Activated CD8-positive, alpha-beta T cell treated with anti-CD3 and anti-CD28 coated beads for 36 hours (primary cell): ENCODE measurements at regions not wholly inside any gene's neighbourhood (a gene's known extent, or its start where the extent isn't known, plus 50 kb on each side); places are given as distances from the start of the nearest gene placed in this dataset.

ENCODE experiments used
- ATAC-seq: fragments of 200-7000 bp; cut with Tn5 transposase; one replicate; pipeline ENCODE4 v1.10.0; 2021; ENCODE audit warnings: mild to moderate bottlenecking, moderate library complexity
- CTCF ChIA-PET: fragments of 350-600 bp; sonication (Branson Sonifier 250); formaldehyde crosslinking; loops from one replicate; lab custom pipeline; 2021; ENCODE audit warnings: antibody characterized with exemption; lab: Charles Lee
- POLR2A ChIA-PET: fragments of 350-600 bp; sonication (Branson Sonifier 250); formaldehyde crosslinking; loops from one replicate; lab custom pipeline; 2021; ENCODE audit warnings: antibody characterized with exemption; lab: Charles Lee
- DNase-seq: peaks from one replicate; pipeline ENCODE4 v3.0.0-alpha.2; 2020
- H3K27ac Mint-ChIP-seq: one replicate; pipeline ENCODE4 v1.8.0; 2021; ENCODE audit warnings: mild to moderate bottlenecking, mixed read lengths
- H3K27me3 Mint-ChIP-seq: one replicate; pipeline ENCODE4 v1.8.0; 2021; ENCODE audit warnings: mixed read lengths
- H3K36me3 Mint-ChIP-seq: one replicate; pipeline ENCODE4 v1.8.0; 2021; ENCODE audit warnings: low read depth, mixed read lengths
- H3K4me1 Mint-ChIP-seq: one replicate; pipeline ENCODE4 v1.8.0; 2021; ENCODE audit warnings: low read depth, mixed read lengths
- H3K4me3 Mint-ChIP-seq: one replicate; pipeline ENCODE4 v1.8.0; 2021; ENCODE audit warnings: mild to moderate bottlenecking, moderate library complexity, mixed read lengths
- H3K9me3 Mint-ChIP-seq: one replicate; pipeline ENCODE4 v1.8.0; 2021; ENCODE audit warnings: mixed read lengths
- intact Hi-C: fragments of 100-400 bp; cut with micrococcal nuclease; formaldehyde crosslinking; loops from one replicate; pipeline ENCODE4 v1.10.0; 2022
- TF ChIP-seq, protein P1 (sequence below): fragments of 200-600 bp; IDR thresholded peaks from one replicate; pipeline ENCODE4 v1.8.0; 2022; ENCODE audit warnings: antibody characterized with exemption, mild to moderate bottlenecking

- no peaks in the 10 kb centered on the region for H3K9me3 Mint-ChIP-seq
- no peaks in the 10 kb centered on the region for H3K27me3 Mint-ChIP-seq
- ChIA-PET CTCF (interaction anchor here (1.0 to 4.0 kb wide), 4 partner anchors 10 to 210 kb away, joined by 3 to 19 read pairs (median 4); partner anchors contain the start of gene ITGA4), POLR2A (interaction anchor here (0.6 to 0.7 kb wide), 2 partner anchors 38 to 143 kb away, joined by 3 read pairs; partner anchors contain the start of gene ITGA4)
- TF ChIP-seq, protein P1, sequence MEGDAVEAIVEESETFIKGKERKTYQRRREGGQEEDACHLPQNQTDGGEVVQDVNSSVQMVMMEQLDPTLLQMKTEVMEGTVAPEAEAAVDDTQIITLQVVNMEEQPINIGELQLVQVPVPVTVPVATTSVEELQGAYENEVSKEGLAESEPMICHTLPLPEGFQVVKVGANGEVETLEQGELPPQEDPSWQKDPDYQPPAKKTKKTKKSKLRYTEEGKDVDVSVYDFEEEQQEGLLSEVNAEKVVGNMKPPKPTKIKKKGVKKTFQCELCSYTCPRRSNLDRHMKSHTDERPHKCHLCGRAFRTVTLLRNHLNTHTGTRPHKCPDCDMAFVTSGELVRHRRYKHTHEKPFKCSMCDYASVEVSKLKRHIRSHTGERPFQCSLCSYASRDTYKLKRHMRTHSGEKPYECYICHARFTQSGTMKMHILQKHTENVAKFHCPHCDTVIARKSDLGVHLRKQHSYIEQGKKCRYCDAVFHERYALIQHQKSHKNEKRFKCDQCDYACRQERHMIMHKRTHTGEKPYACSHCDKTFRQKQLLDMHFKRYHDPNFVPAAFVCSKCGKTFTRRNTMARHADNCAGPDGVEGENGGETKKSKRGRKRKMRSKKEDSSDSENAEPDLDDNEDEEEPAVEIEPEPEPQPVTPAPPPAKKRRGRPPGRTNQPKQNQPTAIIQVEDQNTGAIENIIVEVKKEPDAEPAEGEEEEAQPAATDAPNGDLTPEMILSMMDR = no peak
- DNase-seq (no peak), ATAC-seq (no peak)
- H3K27ac Mint-ChIP-seq = peak overlapping the region; percentile 100
- peaks cover 5% of the 10 kb centered on the region for H3K36me3 Mint-ChIP-seq
- H3K4me3 Mint-ChIP-seq = peak overlapping the region; percentile 42
- intact Hi-C loops = loop anchor here (5.0 kb wide), 1 partner anchor 187 kb away; no protein-coding TSS in a partner anchor
- H3K4me1 Mint-ChIP-seq = peaks cover 51% of the 10 kb centered on the region
Observed at GRCh38 chr2:181314551-181314950, 142.6 kb upstream of the ITGA4 start.

DNA sequence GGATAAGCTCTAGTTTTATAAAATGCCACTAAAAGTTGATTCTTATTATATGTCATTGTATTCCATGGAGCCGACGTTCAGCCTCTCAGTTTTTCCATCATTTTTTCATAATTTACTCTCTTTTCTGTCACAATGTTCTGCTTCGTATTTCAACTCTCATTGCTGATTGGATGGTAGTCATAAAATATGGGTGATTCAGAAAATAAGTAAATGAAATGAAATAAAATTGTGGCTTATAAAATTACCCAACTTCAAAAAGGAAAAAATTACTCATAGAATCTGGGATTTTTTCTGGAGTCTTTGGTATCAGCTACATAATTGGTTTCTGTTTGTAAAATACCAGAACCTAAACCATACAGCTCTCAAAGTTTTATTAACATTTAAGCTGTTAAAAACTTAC lies 139.7 kb upstream of the ITGA4 start:
- Mint-ChIP-seq H3K9me3 (no peaks in the 10 kb centered on the region), H3K27me3 (no peaks in the 10 kb centered on the region), H3K4me3 (no peak overlapping the region), H3K36me3 (peaks cover 5% of the 10 kb centered on the region), H3K27ac (peak overlapping the region; percentile 60), H3K4me1 (peaks cover 50% of the 10 kb centered on the region)
- POLR2A ChIA-PET = interaction anchor here (0.9 to 1.0 kb wide), 2 partner anchors 10 to 140 kb away, joined by 3 read pairs; partner anchors contain the start of gene ITGA4
- DNase-seq (no peak), ATAC-seq (no peak)
- intact Hi-C loops = no loop called here
- TF ChIP-seq, protein P1 = no peak
- CTCF ChIA-PET = interaction anchor here (0.9 to 1.4 kb wide), 4 partner anchors 26 to 213 kb away, joined by 3 to 5 read pairs (median 4); partner anchors contain the start of gene ITGA4

- H3K4me1 Mint-ChIP-seq = peaks cover 39% of the 10 kb centered on the region
- ChIA-PET CTCF (interaction anchor here (0.9 to 1.4 kb wide), 8 partner anchors 9 to 216 kb away, joined by 3 to 6 read pairs (median 4); partner anchors contain the start of gene ITGA4), POLR2A (interaction anchor here (0.9 to 1.2 kb wide), 2 partner anchors 9 to 13 kb away, joined by 3 read pairs; no protein-coding TSS in a partner anchor)
- no peaks in the 10 kb centered on the region for H3K27me3 Mint-ChIP-seq
- H3K27ac Mint-ChIP-seq = no peak overlapping the region
- no peak for DNase-seq
- TF ChIP-seq, protein P1 = no peak
- no peak for ATAC-seq
- intact Hi-C loops = no loop called here
- H3K4me3 Mint-ChIP-seq = no peak overlapping the region
- H3K36me3 Mint-ChIP-seq = peaks cover 3% of the 10 kb centered on the region
- H3K9me3 Mint-ChIP-seq = no peaks in the 10 kb centered on the region
Observed at GRCh38 chr2:181318504-181319280, 138.5 kb upstream of the ITGA4 start.

- Mint-ChIP-seq H3K36me3 (peaks cover 3% of the 10 kb centered on the region), H3K27ac (no peak overlapping the region), H3K4me3 (no peak overlapping the region), H3K27me3 (no peaks in the 10 kb centered on the region), H3K9me3 (no peaks in the 10 kb centered on the region), H3K4me1 (peaks cover 33% of the 10 kb centered on the region)
- ChIA-PET POLR2A (no interaction called here), CTCF (interaction anchor here (0.8 to 1.6 kb wide), 8 partner anchors 9 to 216 kb away, joined by 3 to 6 read pairs (median 4); no protein-coding TSS in a partner anchor)
- intact Hi-C loops = no loop called here
- DNase-seq = no peak
- TF ChIP-seq, protein P1 = no peak
- ATAC-seq = no peak
Observed at GRCh38 chr2:181319286-181319685, 137.9 kb upstream of the ITGA4 start.
